Prostate gland (tissue), 2 donors: ENCODE measurements at regions not wholly inside any gene's neighbourhood (a gene's known extent, or its start where the extent isn't known, plus 50 kb on each side); places are given as distances from the start of the nearest gene placed in this dataset.

Experiments used
- DNase-seq: peaks from one replicate; pipeline ENCODE4 v3.0.0-alpha.2; 2019; ENCODE audit warnings: low spot score
- H3K27ac ChIP-seq, 2 donors: fragments of 200-600 bp; sonication (generic); 2 replicates each; pipeline ENCODE4 v1.5.1; 2017 to 2019
- H3K27me3 ChIP-seq: fragments of 200-600 bp; sonication (generic); replicated peaks from 2 replicates; pipeline ENCODE4 v1.5.1; 2019; ENCODE audit not compliant: insufficient read depth
- H3K36me3 ChIP-seq, 2 donors: fragments of 200-600 bp; sonication (generic); 1 replicate in 1 of 2; 2 replicates in 1 of 2; pipeline versions ENCODE4 v1.5.1 to v1.8.1; 2017 to 2019
- H3K4me1 ChIP-seq: fragments of 200-600 bp; sonication (generic); replicated peaks from 2 replicates; pipeline ENCODE4 v1.5.1; 2019
- H3K4me3 ChIP-seq, 2 donors: fragments of 200-600 bp; sonication (generic); 2 replicates each; pipeline ENCODE4 v1.5.1; 2017 to 2019
- H3K9me3 ChIP-seq: fragments of 200-600 bp; sonication (generic); 2 replicates; pipeline ENCODE4 v1.5.1; 2017
- CTCF ChIP-seq, 4 experiments: fragments of 200-600 bp in 2 of 4; fragments of 450-650 bp in 2 of 4; sonication (generic) in 2 of 4; IDR thresholded peaks; 1 replicate in 3 of 4; 2 replicates in 1 of 4; pipeline ENCODE4 v1.5.1; 2016 to 2019; ENCODE audit warnings: antibody characterized with exemption in 4 of 4, mild to moderate bottlenecking in 2 of 4, moderate library complexity in 2 of 4
- POLR2A ChIP-seq: fragments of 450-650 bp; IDR thresholded peaks from one replicate; pipeline ENCODE4 v1.6.1; 2016; ENCODE audit warnings: antibody characterized with exemption, mild to moderate bottlenecking
- POLR2AphosphoS5 ChIP-seq: sonication (generic); formaldehyde crosslinking; IDR thresholded peaks from one replicate; pipeline ENCODE4 v1.6.1; 2017; ENCODE audit warnings: antibody characterized with exemption
- WGBS: methylation state at CpG from one replicate; pipeline ENCODE4 v1.1.5; 2018; 5-methylcytosine and 5-hydroxymethylcytosine counted together
- intact Hi-C: fragments of 100-400 bp; cut with DNase I; formaldehyde crosslinking; loops from one replicate; pipeline ENCODE4 v1.14.2; 2022

GRCh38 chrX:39372115-39372514 is 570.9 kb downstream of the MID1IP1 start:
- no peak overlapping the region for H3K4me3 ChIP-seq
- intact Hi-C loops = no loop called here
- DNase-seq = no peak
- 62% methylated on average over 3 of the region's 3 CpGs for WGBS
- no peaks in the 10 kb centered on the region for H3K9me3 ChIP-seq
- TF ChIP-seq POLR2A (no peak), POLR2AphosphoS5 (no peak), CTCF (IDR thresholded peaks at IDR 0.05) (no peak)
- H3K27ac ChIP-seq = no peak overlapping the region
- H3K36me3 ChIP-seq = no peaks in the 10 kb centered on the region
- H3K4me1 ChIP-seq = no peaks in the 10 kb centered on the region
- no peaks in the 10 kb centered on the region for H3K27me3 ChIP-seq

- intact Hi-C loops = no loop called here
- DNase-seq = no peak
- no peaks in the 10 kb centered on the region for H3K36me3 ChIP-seq
- no peaks in the 10 kb centered on the region for H3K9me3 ChIP-seq
- no peaks in the 10 kb centered on the region for H3K4me1 ChIP-seq
- no peak overlapping the region for H3K27ac ChIP-seq
- TF ChIP-seq CTCF (IDR thresholded peaks at IDR 0.05) (no peak), POLR2AphosphoS5 (no peak), POLR2A (no peak)
- H3K4me3 ChIP-seq = no peak overlapping the region
- H3K27me3 ChIP-seq = no peaks in the 10 kb centered on the region
Observed at GRCh38 chrX:39377157-39377556, 575.9 kb downstream of the MID1IP1 start.

GRCh38 chrX:39377773-39378172 is 576.5 kb downstream of the MID1IP1 start:
- no peak overlapping the region for H3K27ac ChIP-seq
- H3K9me3 ChIP-seq = no peaks in the 10 kb centered on the region
- TF ChIP-seq POLR2A (no peak), POLR2AphosphoS5 (no peak), CTCF (IDR thresholded peaks at IDR 0.05) (no peak)
- no peaks in the 10 kb centered on the region for H3K27me3 ChIP-seq
- intact Hi-C loops = no loop called here
- no peaks in the 10 kb centered on the region for H3K36me3 ChIP-seq
- DNase-seq = no peak
- H3K4me3 ChIP-seq = no peak overlapping the region
- no peaks in the 10 kb centered on the region for H3K4me1 ChIP-seq
- WGBS = 78% methylated on average over 1 of the region's 1 CpG

GRCh38 chrX:39381422-39381821 is 580.2 kb downstream of the MID1IP1 start:
- no peak for DNase-seq
- WGBS = 66% methylated on average over 5 of the region's 5 CpGs

GRCh38 chrX:39384996-39385395 is 583.7 kb downstream of the MID1IP1 start:
- H3K27ac ChIP-seq = no peak overlapping the region
- no peak overlapping the region for H3K4me3 ChIP-seq
- WGBS = 97% methylated on average over 6 of the region's 6 CpGs
- no peaks in the 10 kb centered on the region for H3K4me1 ChIP-seq
- TF ChIP-seq POLR2AphosphoS5 (no peak), POLR2A (no peak), CTCF (IDR thresholded peaks at IDR 0.05) (no peak)
- H3K36me3 ChIP-seq = no peaks in the 10 kb centered on the region
- DNase-seq = no peak
- H3K27me3 ChIP-seq = no peaks in the 10 kb centered on the region
- no peaks in the 10 kb centered on the region for H3K9me3 ChIP-seq
- intact Hi-C loops = no loop called here

More at GRCh38 chrX:39381422-39381821, 580.2 kb downstream of the MID1IP1 start:
- H3K27me3 ChIP-seq = no peaks in the 10 kb centered on the region
- no peaks in the 10 kb centered on the region for H3K9me3 ChIP-seq
- intact Hi-C loops = no loop called here
- H3K4me3 ChIP-seq = no peak overlapping the region
- H3K27ac ChIP-seq = no peak overlapping the region
- no peak for TF ChIP-seq POLR2AphosphoS5
- H3K36me3 ChIP-seq = no peaks in the 10 kb centered on the region
- H3K4me1 ChIP-seq = no peaks in the 10 kb centered on the region
